ENCODE measurements at regions not wholly inside any gene's neighbourhood (a gene's known extent, or its start where the extent isn't known, plus 50 kb on each side); places are given as distances from the start of the nearest gene placed in this dataset.

DNA sequence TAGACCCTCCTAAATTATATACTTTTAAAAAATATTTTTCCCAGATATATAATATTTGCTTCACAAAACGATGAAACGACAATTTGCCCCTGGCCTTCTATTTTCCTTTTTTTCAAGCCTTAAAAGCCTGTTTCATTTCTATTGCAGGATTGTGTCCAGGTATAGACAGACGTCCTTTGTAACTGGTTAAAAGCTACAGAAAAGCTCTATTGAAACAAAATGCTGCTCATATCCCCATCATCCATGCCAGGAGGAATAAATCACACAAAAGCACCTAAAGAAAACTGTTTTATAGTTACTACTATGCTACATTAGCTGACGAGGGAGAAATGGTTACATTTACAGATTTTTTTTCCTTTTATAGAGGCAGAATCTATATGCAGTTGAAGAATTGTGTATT lies 765.1 kb downstream of the DIAPH3 start:
- Histone ChIP-seq H4K8ac (replicated peaks; ENCODE audit: insufficient read length, low read depth, low read length) (no peak overlapping the region), H3K14ac (ENCODE audit: insufficient read depth, low read length) (no peak overlapping the region), H2BK120ac (ENCODE audit: low read depth, low read length, poor library complexity, severe bottlenecking) (no peak overlapping the region), H3K79me1 (ENCODE audit: insufficient read depth, low read depth, low read length, poor library complexity, severe bottlenecking) (no peaks in the 10 kb centered on the region), H3K4ac (ENCODE audit: low read depth, low read length) (no peak overlapping the region), H4K20me1 (ENCODE audit: control insufficient read depth, insufficient read depth, insufficient read length) (no peaks in the 10 kb centered on the region), H2BK15ac (ENCODE audit: low read depth, low read length) (no peak overlapping the region), H3T11ph (ENCODE audit: low read length) (no peak overlapping the region), H2BK5ac (ENCODE audit: insufficient read length, low read length) (no peak overlapping the region), H3K18ac (ENCODE audit: insufficient read length, low read depth, low read length) (no peak overlapping the region), H3K27me3 (ENCODE audit: insufficient read depth, low read length) (no peaks in the 10 kb centered on the region), H3K56ac (ENCODE audit: insufficient read length, low read depth, low read length) (no peak overlapping the region), H4K91ac (ENCODE audit: insufficient read length, low read depth, low read length) (no peak overlapping the region), H3K27ac (ENCODE audit: insufficient read length, low read depth, low read length) (no peak overlapping the region), H3K23ac (ENCODE audit: insufficient read length, low read depth, low read length) (no peak overlapping the region), H2AFZ (ENCODE audit: low read length) (no peak overlapping the region), H2BK20ac (ENCODE audit: low read depth, low read length, poor library complexity, severe bottlenecking) (no peak overlapping the region), H3K4me2 (ENCODE audit: insufficient read depth, insufficient read length, low read length) (no peak overlapping the region), H3K9ac (ENCODE audit: extremely low read depth, insufficient read length, low read length) (no peak overlapping the region), H4K5ac (ENCODE audit: insufficient read length, low read depth, low read length) (no peak overlapping the region), H2AK5ac (ENCODE audit: insufficient read length, low read length) (no peak overlapping the region), H3K4me1 (ENCODE audit: insufficient read depth, low read length) (no peaks in the 10 kb centered on the region), H2BK12ac (ENCODE audit: insufficient read length, low read depth, low read length) (no peak overlapping the region), H3K23me2 (ENCODE audit: insufficient read length, low read depth, low read length, poor library complexity, severe bottlenecking) (no peaks in the 10 kb centered on the region), H3K79me2 (ENCODE audit: insufficient read depth, low read length) (no peaks in the 10 kb centered on the region), H3K9me3 (ENCODE audit: control insufficient read depth, low read depth, low read length) (no peaks in the 10 kb centered on the region)
- no peak for TF ChIP-seq CTCF (conservative IDR thresholded peaks at IDR 0.05)
- H3K36me3 Mint-ChIP-seq (ENCODE audit: insufficient read depth in 1 of 3, low read depth in 3 of 3): peaks cover 6 to 19% (median 9%) of the 10 kb centered on the region in 3 experiments
- peaks cover 14 to 15% of the 10 kb centered on the region in 2 experiments for H3K4me1 Mint-ChIP-seq
- no peak overlapping the region for H3K4me3 Mint-ChIP-seq
- H3K27me3 Mint-ChIP-seq (ENCODE audit: low read depth): no peaks in the 10 kb centered on the region
- no peak for DNase-seq
- no peak overlapping the region for H3K27ac Mint-ChIP-seq
- no CpG with 5 or more reads among the region's 4 CpGs for WGBS (ENCODE audit: extremely low coverage, insufficient read length, low lambda C conversion rate)
- H3K9me3 Mint-ChIP-seq: peaks cover 8 to 10% of the 10 kb centered on the region in 2 experiments
